GM12878 (cell line): ENCODE measurements at regions not wholly inside any gene's neighbourhood (a gene's known extent, or its start where the extent isn't known, plus 50 kb on each side); places are given as distances from the start of the nearest gene placed in this dataset.

Source experiments
- BACH1 ChIP-seq: fragments of 450-650 bp; IDR thresholded peaks from 2 replicates; pipeline ENCODE4 v1.6.1; 2017; ENCODE audit warnings: mild to moderate bottlenecking, borderline replicate concordance
- BCL11A ChIP-seq: IDR thresholded peaks from 2 replicates; pipeline ENCODE4 v1.6.1; 2011; ENCODE audit warnings: low read depth, low read length
- KDM1A ChIP-seq: fragments of 200-600 bp; sonication (generic); IDR thresholded peaks from 2 replicates; pipeline ENCODE4 v1.6.1; 2016; ENCODE audit warnings: borderline replicate concordance
- KLF5 ChIP-seq: fragments of 450-650 bp; IDR thresholded peaks from 2 replicates; pipeline ENCODE4 v1.6.1; 2014; ENCODE audit warnings: mild to moderate bottlenecking; ENCODE audit not compliant: partially characterized antibody
- MXI1 ChIP-seq: fragments of 150-350 bp; IDR thresholded peaks from 2 replicates; pipeline ENCODE4 v1.6.1; 2011; ENCODE audit warnings: low read depth, mild to moderate bottlenecking, inconsistent platforms, low read length, improper control_type of control experiment
- NFIC ChIP-seq: IDR thresholded peaks from 2 replicates; pipeline ENCODE4 v1.6.1; 2012; ENCODE audit warnings: low read depth, mild to moderate bottlenecking, inconsistent platforms, low read length, moderate library complexity
- NKRF ChIP-seq: fragments of 450-650 bp; conservative IDR thresholded peaks from 2 replicates; pipeline ENCODE4 v1.6.1; 2017; ENCODE audit warnings: mild to moderate bottlenecking, moderate library complexity
- POLR2AphosphoS2 ChIP-seq: IDR thresholded peaks from 2 replicates; pipeline ENCODE4 v1.6.1; 2011; ENCODE audit warnings: low read depth, mild to moderate bottlenecking, low read length, improper control_type of control experiment, moderate library complexity
- RAD21 ChIP-seq: IDR thresholded peaks from 2 replicates; pipeline ENCODE4 v1.6.1; 2011; ENCODE audit warnings: mild to moderate bottlenecking, low read depth, low read length, moderate library complexity; ENCODE audit not compliant: insufficient read depth
- RELA ChIP-seq: fragments of 450-650 bp; IDR thresholded peaks from 2 replicates; pipeline ENCODE4 v1.8.0; 2014; ENCODE audit warnings: borderline replicate concordance; ENCODE audit not compliant: partially characterized antibody
- RELB ChIP-seq: fragments of 450-650 bp; IDR thresholded peaks from 2 replicates; pipeline ENCODE4 v1.6.1; 2017; ENCODE audit warnings: low read depth, mild to moderate bottlenecking, moderate library complexity
- SMC3 ChIP-seq: IDR thresholded peaks from 2 replicates; pipeline ENCODE4 v1.6.1; 2011; ENCODE audit warnings: low read length, improper control_type of control experiment, borderline replicate concordance
- TAF1 ChIP-seq: IDR thresholded peaks from 2 replicates; pipeline ENCODE4 v1.6.1; 2011; ENCODE audit warnings: mild to moderate bottlenecking, low read depth, low read length, borderline replicate concordance
- WRNIP1 ChIP-seq: IDR thresholded peaks from 2 replicates; pipeline ENCODE4 v1.6.1; 2011; ENCODE audit warnings: low read depth, low read length, improper control_type of control experiment, borderline replicate concordance
- ZBTB11 ChIP-seq: fragments of 450-650 bp; formaldehyde crosslinking; IDR thresholded peaks from 2 replicates; pipeline ENCODE4 v1.5.0; 2022; ENCODE audit warnings: mild to moderate bottlenecking, missing genetic modification characterization
- ZNF274 ChIP-seq: IDR thresholded peaks from one replicate; pipeline ENCODE4 v1.8.0; 2011; ENCODE audit not compliant: insufficient read length, insufficient read depth
- ZNF592 ChIP-seq: fragments of 450-650 bp; IDR thresholded peaks from 2 replicates; pipeline ENCODE4 v1.6.1; 2017; ENCODE audit warnings: mild to moderate bottlenecking, moderate library complexity

GRCh38 chr1:101356604-101357443, 120.0 kb downstream of the S1PR1 start (continued):
- no peak for TF ChIP-seq ZNF592
- no peak for TF ChIP-seq NKRF
- no peak for TF ChIP-seq POLR2AphosphoS2
- no peak for TF ChIP-seq KLF5
- TF ChIP-seq RELB: peak; percentile 38; the same call in 1 of the 2 replicates
- TF ChIP-seq SMC3: no peak
- TF ChIP-seq WRNIP1: no peak
- TF ChIP-seq TAF1: no peak
- no peak for TF ChIP-seq BACH1
- no peak for TF ChIP-seq RELA
- no peak for TF ChIP-seq ZBTB11
- 0 out of 2 replicates have a peak, but pooled peaks have one; percentile 14 for TF ChIP-seq BCL11A
- TF ChIP-seq RAD21: no peak
- TF ChIP-seq MXI1: no peak
- no peak for TF ChIP-seq KDM1A
- no peak for TF ChIP-seq ZNF274
- peak; percentile 49; the same call in 1 of the 2 replicates for TF ChIP-seq NFIC
